Left forelimb (tissue), 1 donor: ENCODE measurements at regions not wholly inside any gene's neighbourhood (a gene's known extent, or its start where the extent isn't known, plus 50 kb on each side); places are given as distances from the start of the nearest gene placed in this dataset.

Source experiments
- DNase-seq: peaks from one replicate; pipeline ENCODE4 v3.0.0-alpha.2; 2018; ENCODE audit warnings: low spot score

DNA sequence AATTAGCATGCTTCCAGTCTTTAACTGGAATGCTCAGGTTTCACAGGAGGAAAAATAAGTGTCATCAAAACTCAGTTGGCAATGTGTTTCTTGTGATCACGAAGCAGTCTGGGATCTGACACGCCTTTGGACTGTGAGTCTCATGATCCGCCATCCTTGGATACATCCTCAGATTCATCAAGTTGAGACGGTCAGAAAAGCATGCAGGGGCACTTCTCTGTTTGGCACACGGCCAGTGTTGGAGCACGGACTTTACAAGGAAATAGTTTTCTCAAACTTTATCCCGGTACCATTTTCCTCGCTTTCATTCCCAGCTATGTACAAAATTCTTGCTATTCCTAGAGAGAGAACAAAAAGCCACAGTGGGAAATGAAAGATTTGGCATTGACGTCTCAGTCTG, 88.4 kb upstream of the PARP11 start:
- DNase-seq, result no peak

DNA sequence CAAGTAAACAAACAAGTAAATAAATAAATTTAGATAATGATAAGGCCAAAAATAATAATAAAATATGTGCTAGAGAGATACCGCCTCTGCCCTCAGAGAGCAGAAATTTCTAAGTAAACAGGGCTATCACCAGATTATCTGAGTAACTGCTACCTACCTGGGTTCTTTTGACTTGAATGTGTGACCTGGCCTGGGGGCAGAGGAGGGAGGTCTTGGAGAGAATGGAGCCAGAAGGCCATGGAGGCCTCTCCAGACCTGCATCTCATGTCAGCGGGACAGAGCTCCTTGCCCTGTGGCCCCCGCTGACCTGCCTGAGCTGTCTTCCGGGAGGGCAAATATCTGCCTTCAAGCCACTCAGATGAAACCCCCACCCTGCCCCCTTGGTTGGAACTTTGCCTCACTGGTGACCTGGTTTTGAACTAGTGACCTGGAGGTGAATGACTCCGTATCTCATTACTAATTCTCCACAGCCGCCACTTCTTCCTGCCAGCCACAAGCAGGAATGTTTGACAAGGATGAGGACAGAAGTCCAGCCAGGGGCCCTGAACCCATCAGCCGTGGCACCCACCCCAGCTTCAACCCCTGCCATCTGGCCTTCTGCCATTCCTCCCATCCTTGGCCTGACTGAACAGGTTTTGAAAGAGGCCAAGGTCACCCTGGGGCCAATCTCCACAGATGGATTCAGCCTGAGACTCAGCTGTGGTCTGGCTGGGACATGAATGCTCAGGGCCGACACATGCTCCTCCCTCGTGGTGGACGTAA, 86.8 kb upstream of the PARP11 start:
- DNase-seq, result no peak

DNA sequence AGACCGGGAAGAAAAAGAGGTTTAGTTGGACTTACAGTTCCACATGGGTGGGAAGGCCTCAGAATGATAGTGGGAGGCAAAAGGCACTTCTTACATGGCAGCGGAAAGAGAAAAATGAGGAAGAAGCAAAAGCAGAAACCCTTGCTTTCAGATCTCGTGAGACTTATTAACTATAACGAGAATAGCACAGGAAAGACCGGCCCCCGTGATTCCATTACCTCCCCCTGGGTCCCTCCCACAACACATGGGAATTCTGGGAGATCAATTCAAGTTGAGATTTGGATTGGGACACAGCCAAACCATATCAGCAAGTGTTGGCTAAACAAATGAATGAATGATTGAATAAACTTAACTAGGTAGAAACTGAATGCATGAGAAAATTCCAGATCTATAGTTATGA, 85.3 kb upstream of the PARP11 start:
- no peak for DNase-seq

GRCh38 chr12:3951380-3952135, 78.4 kb upstream of the PARP11 start:
- DNase-seq, result no peak

DNA sequence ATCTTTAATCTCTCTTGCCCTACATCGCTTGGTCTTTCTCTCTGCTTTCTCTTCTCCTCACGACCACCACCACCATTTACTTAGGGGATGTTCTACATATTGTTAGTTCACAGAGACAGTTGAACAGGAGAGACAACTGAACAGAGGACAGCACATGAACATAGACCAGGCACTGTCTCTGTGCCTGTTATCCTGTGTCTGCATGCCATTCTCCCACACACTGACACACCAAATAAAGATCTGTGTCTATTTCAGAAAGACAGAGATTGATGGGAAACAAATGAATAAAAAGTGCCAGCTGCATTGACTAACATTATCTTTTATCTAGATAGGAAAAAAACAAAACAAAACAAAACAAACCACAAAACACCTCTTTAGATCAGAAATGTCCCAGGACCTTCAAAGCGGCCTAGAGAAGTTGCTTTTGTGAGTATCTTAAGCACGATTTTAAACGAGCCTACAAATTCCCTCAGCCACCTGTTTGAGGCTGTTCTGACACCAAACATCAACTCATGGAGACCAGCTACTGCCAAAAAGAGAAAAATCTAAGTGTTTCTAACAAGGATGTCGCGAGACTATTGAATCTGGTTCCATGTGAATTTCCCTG, 77.6 kb upstream of the PARP11 start:
- DNase-seq, result no peak

DNA sequence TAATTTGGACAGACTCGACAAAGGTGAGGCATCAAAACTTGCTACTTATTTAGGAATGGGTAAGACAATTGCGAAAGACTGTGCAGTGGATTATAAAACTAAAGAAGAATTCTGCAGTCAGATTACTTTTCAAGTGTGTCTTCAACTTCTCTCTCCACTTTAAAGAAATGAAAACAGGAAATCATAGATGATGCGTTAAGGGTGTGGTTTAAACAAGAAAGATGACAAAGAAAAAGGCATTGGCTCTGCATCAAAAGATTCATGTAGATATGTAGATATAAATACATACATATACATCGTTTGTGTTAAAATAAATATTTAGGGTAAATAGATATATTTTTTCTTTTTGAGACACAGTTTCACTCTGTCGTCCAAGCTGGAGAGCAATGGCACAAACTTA, 74.6 kb upstream of the PARP11 start:
- no peak for DNase-seq

DNA sequence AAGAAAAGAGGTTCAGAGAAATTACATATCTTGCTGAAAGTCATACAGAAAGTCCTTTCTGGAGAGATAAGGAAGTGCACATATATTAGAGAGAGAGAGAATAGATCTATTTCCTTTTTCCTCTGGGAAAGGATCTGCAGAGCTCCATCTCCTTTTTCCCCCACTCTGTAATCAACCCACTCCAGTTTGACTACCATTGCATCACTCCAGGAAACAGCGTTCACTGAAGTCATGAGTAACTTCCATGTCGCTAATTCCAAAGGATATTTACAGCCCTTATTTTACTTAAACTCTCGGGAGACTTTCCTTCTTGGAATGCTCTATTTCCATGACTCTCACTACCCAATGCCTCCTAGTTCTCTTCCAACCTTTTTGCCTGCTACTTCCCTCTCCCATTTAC, 72.5 kb upstream of the PARP11 start:
- no peak for DNase-seq

DNA sequence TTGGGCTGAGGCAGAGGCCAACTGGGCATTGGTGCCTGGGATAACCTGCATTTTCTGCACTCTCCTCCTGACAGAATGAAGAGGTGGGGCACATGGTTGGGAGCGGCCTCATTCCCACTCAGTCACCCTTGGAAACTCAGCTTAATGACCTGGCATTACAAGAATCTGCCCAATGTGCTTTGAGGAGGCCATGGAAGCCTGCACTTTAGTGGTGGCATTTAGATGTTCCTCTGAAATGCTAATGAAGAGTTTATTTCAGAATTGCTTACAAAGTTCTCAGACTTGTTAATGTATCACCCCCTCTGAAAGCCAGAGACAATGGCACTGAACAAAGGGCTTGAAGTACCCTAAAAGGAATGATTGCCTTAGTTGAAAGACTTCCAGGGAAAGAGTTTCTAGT, 71.4 kb upstream of the PARP11 start:
- DNase-seq, result no peak

GRCh38 chr12:3938042-3938544, 64.9 kb upstream of the PARP11 start:
- no peak for DNase-seq

GRCh38 chr12:3935078-3935477, 61.9 kb upstream of the PARP11 start:
- no peak for DNase-seq

DNA sequence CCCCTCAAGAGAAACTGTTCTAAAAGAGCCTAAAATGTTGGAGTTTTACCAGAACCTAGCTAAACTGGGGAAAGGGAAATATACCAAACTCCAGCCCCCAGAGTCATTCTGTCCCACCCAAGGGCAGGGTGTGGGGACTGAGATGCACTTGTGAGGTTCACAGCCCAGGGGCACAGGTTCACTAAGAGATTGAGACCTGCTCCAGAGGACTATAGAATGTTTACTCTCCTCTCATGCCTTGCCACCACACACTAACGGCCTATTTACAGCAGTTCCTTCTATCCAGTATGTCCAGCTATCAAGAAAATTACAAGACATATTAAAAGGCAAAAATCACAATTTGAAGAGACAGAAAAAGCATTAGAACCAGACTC, 60.6 kb upstream of the PARP11 start:
- no peak for DNase-seq

- DNase-seq, result no peak
Measured at GRCh38 chr12:3933074-3933818, 60.0 kb upstream of the PARP11 start.

GRCh38 chr12:3931776-3932175, 58.6 kb upstream of the PARP11 start:
- peak; percentile 69 for DNase-seq

DNA sequence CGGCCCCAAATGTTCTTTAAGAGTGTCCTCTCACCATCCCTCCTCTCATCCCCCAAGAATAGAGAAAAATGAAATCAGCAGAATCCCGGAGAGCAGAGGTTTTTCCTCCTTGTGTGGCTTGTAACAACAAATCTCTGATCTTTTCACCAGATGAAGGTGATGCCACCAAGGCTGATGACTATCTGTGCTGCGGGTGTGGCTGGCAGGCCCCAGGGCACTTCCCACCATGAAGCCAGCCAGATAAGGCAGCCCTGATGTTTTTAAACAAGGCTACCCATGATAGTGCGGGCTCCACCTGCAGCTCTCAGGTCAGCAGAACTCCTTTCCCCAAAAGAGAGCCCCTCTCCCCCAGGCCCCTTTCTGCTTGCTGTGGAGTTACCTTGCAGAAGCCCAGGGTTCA, 58.0 kb upstream of the PARP11 start:
- no peak for DNase-seq

DNA sequence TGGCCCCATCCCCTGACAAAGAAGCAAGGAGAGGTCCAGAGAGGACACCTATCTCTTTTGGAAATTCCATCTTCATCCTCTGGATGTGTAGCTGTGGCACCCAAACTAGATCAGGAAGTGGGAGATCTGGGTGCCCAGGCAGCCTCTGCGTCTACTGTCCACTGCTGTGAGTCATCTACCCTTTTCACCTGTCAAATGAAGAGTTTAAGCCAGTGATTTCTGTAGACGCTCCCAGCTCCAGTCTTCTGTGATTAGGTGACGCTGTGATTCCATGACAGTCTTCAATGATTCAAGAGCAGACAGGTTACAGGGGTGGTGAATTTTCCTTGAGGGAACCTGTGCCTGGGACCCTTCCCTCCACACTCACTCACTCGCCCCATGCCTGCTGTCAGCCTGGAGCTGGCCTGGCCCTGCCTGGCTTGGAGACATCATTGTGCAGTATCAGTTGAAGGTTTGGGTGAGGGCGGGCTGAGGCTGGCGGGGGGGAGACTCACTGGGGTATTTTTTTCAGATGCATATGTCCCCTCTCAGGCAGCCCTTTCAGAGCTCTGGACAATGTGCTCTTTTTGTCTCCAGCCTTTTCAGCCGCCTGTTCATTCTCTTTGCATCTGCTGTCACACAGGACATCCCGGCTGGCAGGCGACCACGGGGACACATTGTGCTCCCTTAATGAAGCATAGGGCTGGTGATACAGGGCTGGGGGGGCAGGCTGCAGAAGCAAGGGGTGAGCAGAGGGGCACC, 56.8 kb upstream of the PARP11 start:
- no peak for DNase-seq

DNA sequence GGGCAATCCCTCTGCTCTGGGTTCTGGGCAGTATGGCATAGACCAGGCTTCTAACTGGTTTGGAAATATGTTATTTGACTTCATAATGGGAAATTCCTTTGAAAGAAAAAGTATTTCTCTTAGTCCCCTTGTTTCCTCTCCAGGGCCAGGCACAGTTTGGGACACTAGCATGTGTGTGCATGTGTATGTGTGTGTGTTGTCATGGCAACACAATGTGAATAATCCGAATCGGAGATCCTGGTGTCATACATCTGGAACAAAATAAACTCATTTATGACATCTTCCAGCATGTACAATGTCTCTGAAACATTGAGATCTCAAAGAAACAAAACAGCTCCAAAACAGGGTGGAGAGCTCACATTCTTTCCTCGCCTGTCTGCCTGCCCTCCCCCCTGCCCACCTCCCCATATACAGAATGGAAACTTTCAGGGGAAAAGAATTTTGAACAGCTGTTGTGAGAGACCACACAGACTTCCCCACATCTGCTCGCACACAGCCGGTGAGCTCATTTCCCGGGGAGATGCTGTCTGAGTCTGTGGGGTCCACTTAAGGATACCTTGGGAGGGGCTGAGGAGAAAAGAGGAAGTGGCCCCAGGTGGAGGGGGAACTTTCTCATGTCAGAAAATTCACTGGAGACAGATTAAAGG, 55.5 kb upstream of the PARP11 start:
- DNase-seq, result peak; percentile 87

DNA sequence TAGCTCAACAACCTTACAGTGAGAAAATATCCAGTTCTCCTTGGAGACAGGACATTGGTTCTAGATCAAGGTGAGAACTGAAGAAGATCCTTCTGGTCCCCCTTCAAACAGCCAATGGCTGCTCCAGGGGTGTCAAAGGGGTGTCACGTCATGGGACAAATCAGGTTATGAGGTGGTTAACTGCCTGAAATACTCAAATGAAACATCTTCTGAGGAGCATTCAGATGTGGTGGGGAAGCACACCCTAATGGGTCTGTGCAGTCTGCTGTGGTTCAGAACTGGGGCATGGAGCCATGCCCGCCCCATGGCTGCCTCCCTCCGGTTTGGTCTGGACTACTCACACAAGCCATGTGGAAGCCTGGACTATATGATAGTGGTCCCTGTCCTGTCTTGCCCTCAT, 52.4 kb upstream of the PARP11 start:
- DNase-seq, result no peak

GRCh38 chr12:3924761-3925160, 51.6 kb upstream of the PARP11 start:
- no peak for DNase-seq

DNA sequence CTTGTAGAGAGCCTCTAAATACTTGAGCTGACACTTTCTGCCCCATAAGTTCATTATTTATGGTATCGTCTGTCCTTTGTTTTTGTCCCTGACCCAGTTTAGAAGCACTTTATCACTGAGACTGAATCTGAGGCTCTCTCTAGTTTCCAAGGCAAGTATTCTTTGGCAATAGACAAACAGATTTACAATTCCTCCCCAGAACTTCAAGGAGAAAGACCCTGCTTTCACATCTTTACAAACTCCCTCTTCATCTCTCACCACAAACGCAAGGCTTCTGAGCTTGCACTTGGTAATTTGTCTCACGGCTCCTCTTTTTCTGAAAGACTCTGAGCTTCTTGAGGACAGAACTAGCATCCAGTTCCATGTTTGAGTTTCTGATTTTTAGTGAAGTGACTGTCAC, 49.8 kb upstream of the PARP11 start:
- no peak for DNase-seq
